Activated CD8-positive, alpha-beta T cell treated with anti-CD3 and anti-CD28 coated beads for 36 hours (primary cell): ENCODE measurements at regions not wholly inside any gene's neighbourhood (a gene's known extent, or its start where the extent isn't known, plus 50 kb on each side); places are given as distances from the start of the nearest gene placed in this dataset.

Experiments
- ATAC-seq: fragments of 200-7000 bp; cut with Tn5 transposase; one replicate; pipeline ENCODE4 v1.10.0; 2021; ENCODE audit warnings: mild to moderate bottlenecking, moderate library complexity
- CTCF ChIA-PET: fragments of 350-600 bp; sonication (Branson Sonifier 250); formaldehyde crosslinking; loops from one replicate; lab custom pipeline; 2021; ENCODE audit warnings: antibody characterized with exemption; lab: Charles Lee
- POLR2A ChIA-PET: fragments of 350-600 bp; sonication (Branson Sonifier 250); formaldehyde crosslinking; loops from one replicate; lab custom pipeline; 2021; ENCODE audit warnings: antibody characterized with exemption; lab: Charles Lee
- DNase-seq: peaks from one replicate; pipeline ENCODE4 v3.0.0-alpha.2; 2020
- H3K27ac Mint-ChIP-seq: one replicate; pipeline ENCODE4 v1.8.0; 2021; ENCODE audit warnings: mild to moderate bottlenecking, mixed read lengths
- H3K27me3 Mint-ChIP-seq: one replicate; pipeline ENCODE4 v1.8.0; 2021; ENCODE audit warnings: mixed read lengths
- H3K36me3 Mint-ChIP-seq: one replicate; pipeline ENCODE4 v1.8.0; 2021; ENCODE audit warnings: low read depth, mixed read lengths
- H3K4me1 Mint-ChIP-seq: one replicate; pipeline ENCODE4 v1.8.0; 2021; ENCODE audit warnings: low read depth, mixed read lengths
- H3K4me3 Mint-ChIP-seq: one replicate; pipeline ENCODE4 v1.8.0; 2021; ENCODE audit warnings: mild to moderate bottlenecking, moderate library complexity, mixed read lengths
- H3K9me3 Mint-ChIP-seq: one replicate; pipeline ENCODE4 v1.8.0; 2021; ENCODE audit warnings: mixed read lengths
- intact Hi-C: fragments of 100-400 bp; cut with micrococcal nuclease; formaldehyde crosslinking; loops from one replicate; pipeline ENCODE4 v1.10.0; 2022
- TF ChIP-seq, protein P1 (sequence below): fragments of 200-600 bp; IDR thresholded peaks from one replicate; pipeline ENCODE4 v1.8.0; 2022; ENCODE audit warnings: antibody characterized with exemption, mild to moderate bottlenecking

DNA sequence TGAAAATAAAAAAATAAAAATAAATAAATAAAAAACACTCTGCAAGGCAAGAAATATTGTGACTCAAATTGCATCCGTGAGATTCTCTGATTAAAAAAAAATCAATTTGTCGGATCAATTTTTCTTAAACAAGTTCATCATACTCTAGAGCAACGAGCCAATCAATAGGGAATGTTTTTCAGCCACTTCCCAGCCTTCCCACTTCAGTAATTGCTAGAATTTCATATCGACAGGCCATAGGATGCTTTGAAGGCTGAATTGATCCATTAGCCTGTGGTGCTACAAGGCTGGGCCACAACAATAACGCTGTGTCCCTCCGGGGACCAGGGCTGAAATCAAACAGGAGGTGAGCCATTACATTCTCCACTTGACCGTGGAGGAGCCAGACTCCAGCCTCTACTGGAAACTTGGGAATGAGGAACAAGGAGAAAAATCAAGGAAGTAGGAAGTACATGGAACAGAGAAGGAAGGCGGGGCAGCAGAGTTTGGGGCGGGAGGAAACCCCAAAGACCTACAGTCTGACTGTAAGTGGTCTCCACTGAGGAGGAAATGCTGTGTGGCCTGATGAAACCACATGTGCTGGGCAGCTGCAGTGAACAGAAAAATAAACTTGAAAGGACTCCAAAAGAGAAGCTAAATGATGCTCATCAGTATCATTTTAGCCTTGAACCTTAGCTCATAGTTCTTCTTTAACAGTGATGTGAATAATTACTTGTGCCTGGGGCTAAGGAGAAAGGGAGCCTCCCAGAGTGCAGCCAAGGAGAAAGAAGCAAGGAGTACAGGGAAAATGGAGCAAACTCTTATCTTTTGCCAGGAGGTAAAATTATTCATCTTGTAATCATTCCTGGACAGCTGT is 308.6 kb downstream of the TLE1 start:
- ChIA-PET CTCF (no interaction called here), POLR2A (no interaction called here)
- Mint-ChIP-seq H3K9me3 (no peaks in the 10 kb centered on the region), H3K27me3 (no peaks in the 10 kb centered on the region), H3K27ac (no peak overlapping the region), H3K36me3 (no peaks in the 10 kb centered on the region), H3K4me3 (no peak overlapping the region), H3K4me1 (no peaks in the 10 kb centered on the region)
- intact Hi-C loops, result no loop called here
- TF ChIP-seq, protein P1, sequence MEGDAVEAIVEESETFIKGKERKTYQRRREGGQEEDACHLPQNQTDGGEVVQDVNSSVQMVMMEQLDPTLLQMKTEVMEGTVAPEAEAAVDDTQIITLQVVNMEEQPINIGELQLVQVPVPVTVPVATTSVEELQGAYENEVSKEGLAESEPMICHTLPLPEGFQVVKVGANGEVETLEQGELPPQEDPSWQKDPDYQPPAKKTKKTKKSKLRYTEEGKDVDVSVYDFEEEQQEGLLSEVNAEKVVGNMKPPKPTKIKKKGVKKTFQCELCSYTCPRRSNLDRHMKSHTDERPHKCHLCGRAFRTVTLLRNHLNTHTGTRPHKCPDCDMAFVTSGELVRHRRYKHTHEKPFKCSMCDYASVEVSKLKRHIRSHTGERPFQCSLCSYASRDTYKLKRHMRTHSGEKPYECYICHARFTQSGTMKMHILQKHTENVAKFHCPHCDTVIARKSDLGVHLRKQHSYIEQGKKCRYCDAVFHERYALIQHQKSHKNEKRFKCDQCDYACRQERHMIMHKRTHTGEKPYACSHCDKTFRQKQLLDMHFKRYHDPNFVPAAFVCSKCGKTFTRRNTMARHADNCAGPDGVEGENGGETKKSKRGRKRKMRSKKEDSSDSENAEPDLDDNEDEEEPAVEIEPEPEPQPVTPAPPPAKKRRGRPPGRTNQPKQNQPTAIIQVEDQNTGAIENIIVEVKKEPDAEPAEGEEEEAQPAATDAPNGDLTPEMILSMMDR, result no peak
- ATAC-seq (no peak), DNase-seq (no peak)

DNA sequence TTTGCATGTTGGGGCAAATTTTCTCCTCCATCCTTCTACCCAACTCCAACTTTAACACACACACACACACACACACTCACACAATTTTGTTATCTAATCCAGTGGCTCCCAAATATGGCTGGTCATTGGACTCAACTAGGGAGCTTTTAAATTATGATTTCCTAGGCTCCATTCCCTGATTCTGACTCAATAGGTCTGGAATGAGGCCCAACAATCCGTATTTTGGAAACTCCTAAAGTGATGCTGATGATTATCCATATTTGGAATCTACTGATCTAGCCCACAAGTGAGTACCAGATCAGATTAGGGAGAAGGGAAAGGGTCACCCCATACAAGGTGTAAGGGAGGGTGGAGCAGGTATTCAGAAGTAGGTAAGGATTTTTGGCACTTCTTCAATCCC is 309.7 kb downstream of the TLE1 start:
- no peak overlapping the region for H3K4me3 Mint-ChIP-seq
- intact Hi-C loops, result no loop called here
- TF ChIP-seq, protein P1, result no peak
- H3K9me3 Mint-ChIP-seq, result no peaks in the 10 kb centered on the region
- H3K4me1 Mint-ChIP-seq, result no peaks in the 10 kb centered on the region
- ChIA-PET POLR2A (no interaction called here), CTCF (no interaction called here)
- H3K27me3 Mint-ChIP-seq, result no peaks in the 10 kb centered on the region
- no peaks in the 10 kb centered on the region for H3K36me3 Mint-ChIP-seq
- H3K27ac Mint-ChIP-seq, result no peak overlapping the region
- DNase-seq, result no peak
- no peak for ATAC-seq

DNA sequence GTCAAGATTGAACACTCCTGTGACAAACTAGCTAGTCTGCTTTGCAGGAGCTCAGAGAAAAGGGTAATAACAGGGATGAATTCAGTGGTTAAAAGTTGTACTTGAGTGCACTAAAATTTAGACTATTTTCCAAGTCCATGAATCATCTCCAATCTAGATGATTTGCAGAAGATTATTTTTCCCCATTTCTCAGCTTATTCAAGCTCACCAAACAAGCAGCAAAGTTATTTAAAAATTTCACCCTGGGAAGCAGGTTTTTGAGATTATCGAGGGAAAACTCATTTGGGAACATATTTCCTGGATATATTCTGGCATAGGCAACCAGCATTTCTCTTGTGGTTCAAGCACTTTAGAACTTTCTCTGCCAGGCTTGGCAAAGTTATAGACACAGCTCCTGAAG is 311.4 kb downstream of the TLE1 start:
- intact Hi-C loops, result no loop called here
- ChIA-PET POLR2A (no interaction called here), CTCF (no interaction called here)
- Mint-ChIP-seq H3K27me3 (no peaks in the 10 kb centered on the region), H3K9me3 (no peaks in the 10 kb centered on the region), H3K4me1 (no peaks in the 10 kb centered on the region), H3K36me3 (no peaks in the 10 kb centered on the region), H3K4me3 (no peak overlapping the region), H3K27ac (no peak overlapping the region)
- TF ChIP-seq, protein P1, result no peak
- DNase-seq, result no peak
- no peak for ATAC-seq

DNA sequence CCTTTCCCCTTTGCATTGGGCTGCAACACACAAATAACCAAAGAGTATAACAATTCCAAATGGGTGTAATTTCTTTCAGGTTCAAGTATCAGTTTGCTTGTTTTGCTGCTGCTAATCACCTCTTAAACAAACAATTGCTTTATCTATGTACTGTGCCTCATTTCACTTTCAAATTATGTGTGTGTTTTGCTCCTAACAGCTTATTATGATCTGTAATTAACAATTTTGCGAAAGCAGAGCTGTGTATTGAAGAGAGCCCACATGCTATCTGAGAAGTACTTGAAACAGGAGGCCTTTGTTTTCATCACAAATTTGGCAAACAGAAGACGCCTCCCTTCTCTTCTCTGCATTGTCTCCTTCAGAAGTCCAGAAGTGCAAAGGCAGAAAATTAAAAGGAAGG is 312.0 kb downstream of the TLE1 start:
- H3K4me3 Mint-ChIP-seq, result no peak overlapping the region
- no peak overlapping the region for H3K27ac Mint-ChIP-seq
- no peaks in the 10 kb centered on the region for H3K4me1 Mint-ChIP-seq
- ChIA-PET POLR2A (no interaction called here), CTCF (no interaction called here)
- DNase-seq (no peak), ATAC-seq (no peak)
- no peaks in the 10 kb centered on the region for H3K9me3 Mint-ChIP-seq
- no peaks in the 10 kb centered on the region for H3K36me3 Mint-ChIP-seq
- TF ChIP-seq, protein P1, result no peak
- H3K27me3 Mint-ChIP-seq, result no peaks in the 10 kb centered on the region
- intact Hi-C loops, result no loop called here

DNA sequence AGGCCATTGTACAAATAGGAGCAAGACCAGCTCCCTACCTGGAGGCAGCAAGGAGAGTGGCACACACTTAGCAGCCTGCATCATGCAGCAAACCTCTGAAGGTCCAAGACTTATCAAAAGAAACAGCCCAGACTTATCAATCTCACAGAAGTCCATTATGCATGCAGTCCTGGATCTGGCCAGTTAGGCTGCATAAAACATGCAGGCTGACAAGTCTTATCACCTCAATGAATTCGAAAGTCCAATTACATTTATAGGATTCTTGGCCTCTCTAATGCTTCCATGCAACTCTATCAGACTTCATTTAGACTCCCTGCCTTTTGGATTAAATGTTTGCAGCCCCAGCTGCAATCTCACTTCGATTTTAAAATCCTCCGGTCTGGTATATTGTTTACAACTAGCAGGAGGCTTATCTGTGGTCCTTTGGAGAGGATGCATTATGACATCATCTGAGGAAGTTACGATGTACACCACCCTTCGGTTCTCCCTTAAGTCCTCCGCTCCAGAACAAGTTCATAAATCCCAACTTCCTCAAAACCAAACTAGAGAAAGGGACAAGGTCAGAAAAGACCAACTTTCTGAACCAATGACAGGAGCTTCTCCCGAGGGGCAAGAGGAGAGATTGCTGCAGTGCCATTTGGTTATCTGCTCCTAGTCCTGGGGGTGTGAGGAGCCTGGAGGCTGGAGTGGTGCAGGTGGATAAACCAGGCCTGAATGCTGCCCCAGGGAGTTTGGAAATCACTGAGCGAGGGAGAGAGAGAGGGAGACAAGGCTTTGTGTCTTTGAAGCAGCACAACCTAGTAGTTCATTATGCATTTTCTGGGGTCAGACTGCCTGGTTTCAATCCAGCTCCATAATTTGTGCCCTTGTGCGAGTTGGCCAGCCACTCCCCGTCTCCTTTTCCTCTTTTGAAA is 313.9 kb downstream of the TLE1 start:
- Mint-ChIP-seq H3K36me3 (no peaks in the 10 kb centered on the region), H3K9me3 (no peaks in the 10 kb centered on the region), H3K27ac (no peak overlapping the region), H3K4me1 (no peaks in the 10 kb centered on the region), H3K27me3 (no peaks in the 10 kb centered on the region), H3K4me3 (no peak overlapping the region)
- DNase-seq (no peak), ATAC-seq (no peak)
- intact Hi-C loops, result no loop called here
- ChIA-PET POLR2A (no interaction called here), CTCF (no interaction called here)
- TF ChIP-seq, protein P1, result no peak
